ENCODE measurements at regions not wholly inside any gene's neighbourhood (a gene's known extent, or its start where the extent isn't known, plus 50 kb on each side); places are given as distances from the start of the nearest gene placed in this dataset.

DNA sequence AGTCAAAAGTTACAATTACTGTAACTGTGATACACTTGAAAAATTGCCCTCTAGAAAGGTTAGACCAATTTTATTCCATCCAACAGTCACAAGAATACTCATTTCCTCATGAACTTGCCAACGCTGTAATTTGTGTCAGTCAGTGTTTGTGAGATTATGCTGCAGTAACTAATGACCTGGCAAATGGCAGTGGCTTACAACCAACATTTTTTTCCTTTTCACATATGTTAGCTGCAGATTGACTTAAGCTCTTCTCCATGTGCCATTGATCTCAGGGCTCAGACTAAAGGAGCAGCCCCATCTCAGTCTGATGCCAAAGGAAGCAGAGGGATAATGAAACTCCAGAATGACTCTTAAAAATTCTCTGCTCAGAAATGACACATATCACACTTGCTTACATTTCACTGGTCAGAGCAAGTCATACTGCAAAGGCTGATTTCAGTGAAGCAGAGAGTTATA lies 92.3 kb upstream of the ELOVL5 start (continued):
- TF ChIP-seq, protein P1, sequence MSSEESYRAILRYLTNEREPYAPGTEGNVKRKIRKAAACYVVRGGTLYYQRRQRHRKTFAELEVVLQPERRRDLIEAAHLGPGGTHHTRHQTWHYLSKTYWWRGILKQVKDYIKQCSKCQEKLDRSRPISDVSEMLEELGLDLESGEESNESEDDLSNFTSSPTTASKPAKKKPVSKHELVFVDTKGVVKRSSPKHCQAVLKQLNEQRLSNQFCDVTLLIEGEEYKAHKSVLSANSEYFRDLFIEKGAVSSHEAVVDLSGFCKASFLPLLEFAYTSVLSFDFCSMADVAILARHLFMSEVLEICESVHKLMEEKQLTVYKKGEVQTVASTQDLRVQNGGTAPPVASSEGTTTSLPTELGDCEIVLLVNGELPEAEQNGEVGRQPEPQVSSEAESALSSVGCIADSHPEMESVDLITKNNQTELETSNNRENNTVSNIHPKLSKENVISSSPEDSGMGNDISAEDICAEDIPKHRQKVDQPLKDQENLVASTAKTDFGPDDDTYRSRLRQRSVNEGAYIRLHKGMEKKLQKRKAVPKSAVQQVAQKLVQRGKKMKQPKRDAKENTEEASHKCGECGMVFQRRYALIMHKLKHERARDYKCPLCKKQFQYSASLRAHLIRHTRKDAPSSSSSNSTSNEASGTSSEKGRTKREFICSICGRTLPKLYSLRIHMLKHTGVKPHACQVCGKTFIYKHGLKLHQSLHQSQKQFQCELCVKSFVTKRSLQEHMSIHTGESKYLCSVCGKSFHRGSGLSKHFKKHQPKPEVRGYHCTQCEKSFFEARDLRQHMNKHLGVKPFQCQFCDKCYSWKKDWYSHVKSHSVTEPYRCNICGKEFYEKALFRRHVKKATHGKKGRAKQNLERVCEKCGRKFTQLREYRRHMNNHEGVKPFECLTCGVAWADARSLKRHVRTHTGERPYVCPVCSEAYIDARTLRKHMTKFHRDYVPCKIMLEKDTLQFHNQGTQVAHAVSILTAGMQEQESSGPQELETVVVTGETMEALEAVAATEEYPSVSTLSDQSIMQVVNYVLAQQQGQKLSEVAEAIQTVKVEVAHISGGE (CRISPR knock-in tag; IDR thresholded peaks at IDR 0.05), result no peak
- TF ChIP-seq SUPT20H (IDR thresholded peaks at IDR 0.05; ENCODE audit: borderline replicate concordance, control insufficient read depth, low read depth, low read length) (no peak), NRF1 (conservative IDR thresholded peaks at IDR 0.05; ENCODE audit: low read depth, low read length) (no peak), ZBED1 (IDR thresholded peaks at IDR 0.05; ENCODE audit: borderline replicate concordance) (0 out of 2 replicates have a peak, but pooled peaks have one; percentile 64), STAT1 (conservative IDR thresholded peaks at IDR 0.05) (no peak), POU2F2 (IDR thresholded peaks at IDR 0.05; ENCODE audit: borderline replicate concordance, low read depth, low read length) (no peak), BMI1 (IDR thresholded peaks at IDR 0.05; ENCODE audit: borderline replicate concordance) (0 out of 2 replicates have a peak, but pooled peaks have one; percentile 39), STAT3 (IDR thresholded peaks at IDR 0.05; ENCODE audit: low read depth, low read length) (no peak), IKZF1 (conservative IDR thresholded peaks at IDR 0.05) (peak; percentile 68), PAX8 (IDR thresholded peaks at IDR 0.05) (no peak), CREB1 (IDR thresholded peaks at IDR 0.05; ENCODE audit: low read depth) (no peak), JUNB (IDR thresholded peaks at IDR 0.05) (peak; percentile 97), KDM1A (IDR thresholded peaks at IDR 0.05; ENCODE audit: borderline replicate concordance) (no peak)
- TF ChIP-seq, protein P2, sequence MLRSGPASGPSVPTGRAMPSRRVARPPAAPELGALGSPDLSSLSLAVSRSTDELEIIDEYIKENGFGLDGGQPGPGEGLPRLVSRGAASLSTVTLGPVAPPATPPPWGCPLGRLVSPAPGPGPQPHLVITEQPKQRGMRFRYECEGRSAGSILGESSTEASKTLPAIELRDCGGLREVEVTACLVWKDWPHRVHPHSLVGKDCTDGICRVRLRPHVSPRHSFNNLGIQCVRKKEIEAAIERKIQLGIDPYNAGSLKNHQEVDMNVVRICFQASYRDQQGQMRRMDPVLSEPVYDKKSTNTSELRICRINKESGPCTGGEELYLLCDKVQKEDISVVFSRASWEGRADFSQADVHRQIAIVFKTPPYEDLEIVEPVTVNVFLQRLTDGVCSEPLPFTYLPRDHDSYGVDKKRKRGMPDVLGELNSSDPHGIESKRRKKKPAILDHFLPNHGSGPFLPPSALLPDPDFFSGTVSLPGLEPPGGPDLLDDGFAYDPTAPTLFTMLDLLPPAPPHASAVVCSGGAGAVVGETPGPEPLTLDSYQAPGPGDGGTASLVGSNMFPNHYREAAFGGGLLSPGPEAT (IDR thresholded peaks at IDR 0.05; ENCODE audit: low read depth), result peak; percentile 37; the same call in 1 of the 2 replicates
- TF ChIP-seq, protein P3, sequence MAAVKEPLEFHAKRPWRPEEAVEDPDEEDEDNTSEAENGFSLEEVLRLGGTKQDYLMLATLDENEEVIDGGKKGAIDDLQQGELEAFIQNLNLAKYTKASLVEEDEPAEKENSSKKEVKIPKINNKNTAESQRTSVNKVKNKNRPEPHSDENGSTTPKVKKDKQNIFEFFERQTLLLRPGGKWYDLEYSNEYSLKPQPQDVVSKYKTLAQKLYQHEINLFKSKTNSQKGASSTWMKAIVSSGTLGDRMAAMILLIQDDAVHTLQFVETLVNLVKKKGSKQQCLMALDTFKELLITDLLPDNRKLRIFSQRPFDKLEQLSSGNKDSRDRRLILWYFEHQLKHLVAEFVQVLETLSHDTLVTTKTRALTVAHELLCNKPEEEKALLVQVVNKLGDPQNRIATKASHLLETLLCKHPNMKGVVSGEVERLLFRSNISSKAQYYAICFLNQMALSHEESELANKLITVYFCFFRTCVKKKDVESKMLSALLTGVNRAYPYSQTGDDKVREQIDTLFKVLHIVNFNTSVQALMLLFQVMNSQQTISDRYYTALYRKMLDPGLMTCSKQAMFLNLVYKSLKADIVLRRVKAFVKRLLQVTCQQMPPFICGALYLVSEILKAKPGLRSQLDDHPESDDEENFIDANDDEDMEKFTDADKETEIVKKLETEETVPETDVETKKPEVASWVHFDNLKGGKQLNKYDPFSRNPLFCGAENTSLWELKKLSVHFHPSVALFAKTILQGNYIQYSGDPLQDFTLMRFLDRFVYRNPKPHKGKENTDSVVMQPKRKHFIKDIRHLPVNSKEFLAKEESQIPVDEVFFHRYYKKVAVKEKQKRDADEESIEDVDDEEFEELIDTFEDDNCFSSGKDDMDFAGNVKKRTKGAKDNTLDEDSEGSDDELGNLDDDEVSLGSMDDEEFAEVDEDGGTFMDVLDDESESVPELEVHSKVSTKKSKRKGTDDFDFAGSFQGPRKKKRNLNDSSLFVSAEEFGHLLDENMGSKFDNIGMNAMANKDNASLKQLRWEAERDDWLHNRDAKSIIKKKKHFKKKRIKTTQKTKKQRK (IDR thresholded peaks at IDR 0.05; ENCODE audit: low read depth, low read length), result no peak
- TF ChIP-seq, protein P4, sequence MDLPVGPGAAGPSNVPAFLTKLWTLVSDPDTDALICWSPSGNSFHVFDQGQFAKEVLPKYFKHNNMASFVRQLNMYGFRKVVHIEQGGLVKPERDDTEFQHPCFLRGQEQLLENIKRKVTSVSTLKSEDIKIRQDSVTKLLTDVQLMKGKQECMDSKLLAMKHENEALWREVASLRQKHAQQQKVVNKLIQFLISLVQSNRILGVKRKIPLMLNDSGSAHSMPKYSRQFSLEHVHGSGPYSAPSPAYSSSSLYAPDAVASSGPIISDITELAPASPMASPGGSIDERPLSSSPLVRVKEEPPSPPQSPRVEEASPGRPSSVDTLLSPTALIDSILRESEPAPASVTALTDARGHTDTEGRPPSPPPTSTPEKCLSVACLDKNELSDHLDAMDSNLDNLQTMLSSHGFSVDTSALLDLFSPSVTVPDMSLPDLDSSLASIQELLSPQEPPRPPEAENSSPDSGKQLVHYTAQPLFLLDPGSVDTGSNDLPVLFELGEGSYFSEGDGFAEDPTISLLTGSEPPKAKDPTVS (IDR thresholded peaks at IDR 0.05; ENCODE audit: low read depth, low read length), result no peak
- TF ChIP-seq, protein P5, sequence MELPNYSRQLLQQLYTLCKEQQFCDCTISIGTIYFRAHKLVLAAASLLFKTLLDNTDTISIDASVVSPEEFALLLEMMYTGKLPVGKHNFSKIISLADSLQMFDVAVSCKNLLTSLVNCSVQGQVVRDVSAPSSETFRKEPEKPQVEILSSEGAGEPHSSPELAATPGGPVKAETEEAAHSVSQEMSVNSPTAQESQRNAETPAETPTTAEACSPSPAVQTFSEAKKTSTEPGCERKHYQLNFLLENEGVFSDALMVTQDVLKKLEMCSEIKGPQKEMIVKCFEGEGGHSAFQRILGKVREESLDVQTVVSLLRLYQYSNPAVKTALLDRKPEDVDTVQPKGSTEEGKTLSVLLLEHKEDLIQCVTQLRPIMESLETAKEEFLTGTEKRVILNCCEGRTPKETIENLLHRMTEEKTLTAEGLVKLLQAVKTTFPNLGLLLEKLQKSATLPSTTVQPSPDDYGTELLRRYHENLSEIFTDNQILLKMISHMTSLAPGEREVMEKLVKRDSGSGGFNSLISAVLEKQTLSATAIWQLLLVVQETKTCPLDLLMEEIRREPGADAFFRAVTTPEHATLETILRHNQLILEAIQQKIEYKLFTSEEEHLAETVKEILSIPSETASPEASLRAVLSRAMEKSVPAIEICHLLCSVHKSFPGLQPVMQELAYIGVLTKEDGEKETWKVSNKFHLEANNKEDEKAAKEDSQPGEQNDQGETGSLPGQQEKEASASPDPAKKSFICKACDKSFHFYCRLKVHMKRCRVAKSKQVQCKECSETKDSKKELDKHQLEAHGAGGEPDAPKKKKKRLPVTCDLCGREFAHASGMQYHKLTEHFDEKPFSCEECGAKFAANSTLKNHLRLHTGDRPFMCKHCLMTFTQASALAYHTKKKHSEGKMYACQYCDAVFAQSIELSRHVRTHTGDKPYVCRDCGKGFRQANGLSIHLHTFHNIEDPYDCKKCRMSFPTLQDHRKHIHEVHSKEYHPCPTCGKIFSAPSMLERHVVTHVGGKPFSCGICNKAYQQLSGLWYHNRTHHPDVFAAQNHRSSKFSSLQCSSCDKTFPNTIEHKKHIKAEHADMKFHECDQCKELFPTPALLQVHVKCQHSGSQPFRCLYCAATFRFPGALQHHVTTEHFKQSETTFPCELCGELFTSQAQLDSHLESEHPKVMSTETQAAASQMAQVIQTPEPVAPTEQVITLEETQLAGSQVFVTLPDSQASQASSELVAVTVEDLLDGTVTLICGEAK (IDR thresholded peaks at IDR 0.05; ENCODE audit: borderline replicate concordance), result no peak

Data from GM12878 (cell line).